NCI-H1694 (cell line): ENCODE measurements at regions not wholly inside any gene's neighbourhood (a gene's known extent, or its start where the extent isn't known, plus 50 kb on each side); places are given as distances from the start of the nearest gene placed in this dataset.

Source experiments
- DNase-seq: peaks from one replicate; lab custom pipeline; 2025; lab: John Stamatoyannopoulos, UW

DNA sequence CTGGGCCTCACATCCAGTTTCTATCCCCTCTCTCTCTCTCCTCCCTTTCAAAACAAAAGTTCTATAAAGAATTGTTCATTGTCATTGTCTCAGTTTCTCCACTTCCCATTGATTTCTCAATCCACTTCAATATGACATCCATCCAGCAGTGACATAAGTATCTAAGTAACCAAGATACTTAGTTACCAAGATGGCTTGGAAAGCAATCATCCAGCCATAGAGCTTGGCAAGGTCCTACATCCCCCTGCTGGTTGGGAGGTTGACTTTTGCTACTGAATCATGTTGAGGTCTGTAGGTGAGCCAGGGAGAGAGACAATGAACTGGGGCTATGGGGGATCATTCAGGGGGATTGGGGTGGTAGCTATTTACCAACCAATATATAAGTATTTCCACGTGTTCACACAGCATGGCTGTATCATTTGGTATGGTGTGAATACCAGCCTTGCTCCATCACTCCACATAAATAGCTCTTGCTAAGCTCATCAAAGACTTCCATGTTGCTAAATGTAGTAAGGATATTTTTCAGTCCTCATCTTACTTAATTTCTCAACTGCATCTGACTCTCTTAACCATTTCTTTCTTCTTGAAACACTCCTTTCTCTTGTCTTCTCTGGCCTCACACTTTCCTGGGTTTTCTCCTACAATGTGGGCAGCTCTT is 58.8 kb upstream of the NTRK3 start:
- DNase-seq = no peak

DNA sequence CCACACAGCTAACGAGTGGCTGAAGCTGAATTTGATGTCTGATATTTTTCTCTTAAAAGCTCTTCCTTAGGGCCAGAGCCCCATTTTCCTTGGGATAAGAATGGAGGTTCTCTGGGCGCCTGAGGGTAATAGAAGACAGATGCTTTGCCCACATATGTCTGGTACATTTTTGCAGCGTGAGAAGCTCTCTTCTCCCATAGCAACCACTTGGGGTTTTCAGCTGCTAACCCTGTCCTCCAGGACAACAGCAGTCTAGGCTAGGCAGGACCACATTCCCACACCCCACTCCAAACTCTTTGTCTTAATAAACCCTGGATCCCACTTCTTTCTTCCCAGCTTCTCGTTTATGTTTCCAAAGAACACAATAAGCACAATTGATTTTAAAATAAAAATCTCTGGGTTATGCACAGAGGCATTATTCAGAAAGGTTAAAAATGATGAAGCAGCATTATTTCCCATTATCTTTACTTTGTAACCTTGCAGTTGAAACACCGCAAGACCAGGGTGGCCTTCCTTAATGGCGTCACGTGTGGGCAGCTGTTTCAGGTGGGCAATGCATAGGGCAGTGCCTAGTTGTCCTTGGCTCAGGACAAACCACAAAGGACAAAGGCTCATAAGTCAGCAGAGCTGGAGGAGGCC is 56.5 kb upstream of the NTRK3 start:
- DNase-seq = no peak

DNA sequence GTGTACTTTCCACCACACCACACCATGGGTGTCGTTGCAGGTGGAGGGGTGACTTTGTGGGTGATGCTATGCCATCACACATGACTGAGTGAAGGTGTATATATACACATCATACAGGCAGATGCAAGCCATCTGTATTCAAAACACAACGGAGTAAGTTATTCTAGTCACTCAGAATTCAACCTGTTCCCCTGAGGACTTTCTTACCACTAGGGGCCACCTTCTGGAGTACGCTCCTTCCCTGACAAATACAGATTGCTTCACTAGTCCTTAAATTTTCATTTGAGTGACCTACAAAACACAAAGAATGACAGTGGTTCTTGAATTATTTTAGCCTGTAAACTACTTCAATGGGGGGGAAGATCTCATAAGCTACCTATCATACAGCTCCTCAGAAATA is 52.8 kb upstream of the NTRK3 start:
- no peak for DNase-seq

DNA sequence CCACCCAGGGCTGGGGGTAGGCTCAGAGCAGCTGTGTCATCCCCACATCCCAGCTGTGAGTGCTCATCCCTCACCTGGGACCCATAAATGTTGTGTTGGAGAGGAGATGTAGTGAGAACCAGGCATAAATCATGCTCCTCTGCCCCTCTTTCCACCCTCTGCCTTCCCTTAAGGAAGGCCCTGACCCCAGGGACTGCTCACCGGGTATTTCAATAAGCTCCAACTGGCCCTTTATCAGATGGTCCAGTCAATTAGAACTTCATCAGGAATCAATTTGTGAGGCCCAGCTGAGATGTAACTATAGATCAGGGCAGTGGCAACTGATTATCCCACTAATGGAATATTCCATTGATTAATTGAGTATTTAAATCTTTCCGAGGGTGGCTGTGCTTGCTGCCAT is 50.8 kb upstream of the NTRK3 start:
- DNase-seq = no peak
